H4 (cell line): ENCODE measurements at regions not wholly inside any gene's neighbourhood (a gene's known extent, or its start where the extent isn't known, plus 50 kb on each side); places are given as distances from the start of the nearest gene placed in this dataset.

Source experiments
- DNase-seq: peaks from one replicate; pipeline ENCODE4 v3.0.0-alpha.2; 2015; ENCODE audit warnings: low spot score

DNA sequence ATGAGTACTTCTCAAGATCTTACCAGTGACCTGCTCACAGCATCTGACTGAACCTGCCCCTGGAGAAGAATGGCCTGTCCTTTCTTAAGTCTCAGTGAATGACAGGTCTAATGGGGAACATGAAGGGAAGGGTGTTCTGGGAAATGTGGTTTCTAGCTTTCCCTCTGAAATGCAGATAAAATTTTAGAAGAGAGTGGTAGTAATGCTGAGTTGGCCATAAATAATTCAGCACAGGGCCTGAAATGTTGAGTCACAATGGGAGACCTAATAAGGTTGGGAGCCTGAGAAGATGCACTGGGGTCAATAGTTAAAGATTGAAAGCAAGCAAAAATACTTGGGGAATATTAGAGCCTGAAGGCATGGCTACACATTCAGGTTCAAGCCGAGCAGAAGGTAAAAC, 214.9 kb upstream of the ARHGAP24 start:
- no peak for DNase-seq

DNA sequence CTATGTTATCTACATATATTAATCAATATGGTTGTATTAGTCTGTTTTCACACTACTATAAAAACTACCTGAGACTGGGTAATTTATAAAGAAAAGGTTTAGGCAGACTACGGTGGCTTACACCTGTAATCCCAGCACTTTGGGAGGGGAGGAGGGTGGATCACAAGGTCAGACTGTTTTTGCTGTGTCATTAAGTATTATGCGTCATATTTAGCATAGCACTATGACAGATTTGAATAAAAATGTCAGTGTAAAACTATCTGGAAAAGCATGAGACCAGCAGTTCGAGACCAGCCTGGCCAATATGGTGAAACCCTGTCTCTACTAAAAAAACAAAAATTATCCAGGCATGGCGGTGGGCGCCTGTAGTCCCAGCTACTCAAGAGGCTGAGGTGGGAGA, 209.7 kb upstream of the ARHGAP24 start:
- no peak for DNase-seq

DNA sequence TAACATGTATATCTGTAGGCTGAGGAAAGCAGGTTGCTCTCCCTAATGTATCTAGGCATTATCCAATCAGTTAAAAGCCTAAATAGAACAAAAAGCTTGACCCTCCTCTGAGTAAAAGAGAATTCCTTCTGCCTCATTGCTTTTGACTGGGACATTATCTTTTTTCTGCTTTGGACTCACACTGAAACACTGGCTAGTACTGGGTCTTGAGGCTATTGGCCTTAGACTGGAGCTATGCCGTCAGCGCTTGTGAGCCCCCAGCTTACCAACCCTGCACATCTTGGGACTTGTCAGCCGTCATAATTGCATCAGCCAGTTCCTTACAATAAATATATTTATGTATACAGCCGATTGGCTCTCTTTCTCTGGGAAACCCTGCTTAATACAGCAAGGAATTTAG, 206.8 kb upstream of the ARHGAP24 start:
- no peak for DNase-seq

DNA sequence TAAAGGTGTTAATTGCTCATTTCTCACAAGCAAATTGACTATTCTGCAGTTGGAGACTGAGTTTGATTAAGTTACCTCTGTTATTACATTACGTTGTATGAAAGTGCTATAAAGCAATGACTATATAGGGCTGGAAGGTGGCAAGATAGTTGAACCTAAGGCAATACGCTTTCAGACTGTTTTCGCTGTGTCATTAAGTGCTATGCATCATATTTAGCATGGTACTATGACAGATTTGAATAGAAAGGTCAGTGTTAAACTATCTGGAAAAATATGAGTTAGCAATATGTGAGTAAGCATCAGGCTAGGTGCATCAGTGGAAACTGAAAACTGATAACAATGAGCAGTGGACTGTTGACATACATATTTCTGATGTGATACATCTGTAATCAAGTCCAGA, 206.0 kb upstream of the ARHGAP24 start:
- no peak for DNase-seq

DNA sequence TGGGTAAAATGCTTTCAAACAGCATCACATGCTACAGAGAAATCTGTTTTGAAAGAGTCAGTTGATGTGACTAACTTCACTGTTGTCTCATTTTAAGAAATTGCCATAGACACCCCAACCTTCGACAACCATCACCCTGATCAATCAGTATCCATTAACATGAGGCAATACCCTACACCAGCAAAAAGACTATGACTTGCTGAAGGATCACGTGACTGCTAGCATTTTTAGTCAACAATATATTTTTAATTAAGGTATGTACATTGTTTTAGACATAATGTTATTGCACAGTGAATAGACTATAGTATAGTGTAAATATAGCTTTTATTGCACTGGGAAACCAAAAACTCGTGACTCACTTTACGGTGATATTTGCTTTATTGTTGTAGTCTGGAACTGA, 200.0 kb upstream of the ARHGAP24 start:
- no peak for DNase-seq

DNA sequence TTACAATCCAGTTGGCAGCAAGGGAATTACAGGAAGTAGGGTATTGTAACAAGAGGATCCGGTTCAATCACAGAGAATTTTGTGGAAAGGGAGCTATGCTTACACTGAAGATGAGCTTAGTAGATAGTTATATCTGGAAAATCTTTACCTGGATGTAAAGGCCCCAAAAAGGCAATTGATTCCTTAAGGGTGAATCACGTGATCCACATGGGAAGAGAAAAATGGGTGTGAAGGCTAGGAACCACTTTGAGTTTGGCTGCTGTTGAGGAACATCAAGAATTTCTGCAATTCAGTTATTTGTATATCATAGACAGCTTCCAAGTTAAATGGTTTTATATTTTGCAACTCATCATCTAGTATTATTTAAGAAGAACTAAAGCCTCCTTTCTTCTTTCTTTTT, 194.0 kb upstream of the ARHGAP24 start:
- DNase-seq, result no peak

DNA sequence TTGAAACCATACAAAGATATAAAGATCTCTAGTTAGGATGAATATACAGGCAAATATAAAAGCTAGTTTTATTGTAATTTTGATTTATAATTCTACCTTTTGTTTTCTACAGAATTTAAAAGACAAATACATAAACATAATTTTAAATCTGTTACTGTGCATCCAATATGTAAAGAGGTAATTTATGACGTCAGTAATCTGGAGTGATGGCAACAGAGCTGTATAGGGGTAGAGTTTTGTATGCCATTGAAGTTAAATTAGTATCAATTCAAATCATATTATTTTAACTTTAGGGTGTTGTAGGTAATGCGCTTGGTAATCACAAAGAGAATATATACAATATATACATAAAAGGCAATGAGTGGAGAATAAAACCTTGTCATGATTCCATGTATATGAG, 183.7 kb upstream of the ARHGAP24 start:
- no peak for DNase-seq

DNA sequence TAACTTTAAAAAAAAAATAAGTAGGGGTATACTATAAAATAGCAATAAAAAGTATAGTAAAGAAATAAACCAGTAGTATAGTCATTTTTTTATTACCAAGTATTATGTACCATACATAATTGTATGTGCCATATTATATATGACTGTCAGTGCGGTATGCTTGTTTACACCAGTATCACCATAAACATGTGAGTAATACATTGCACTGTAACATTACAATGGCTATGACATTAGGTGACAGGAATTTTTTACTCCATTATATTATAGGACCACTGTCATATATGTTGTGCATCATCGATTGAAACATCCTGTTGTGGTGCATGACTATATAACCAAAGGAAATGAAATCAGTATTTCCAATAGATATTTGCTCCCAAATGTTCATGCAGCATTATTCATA, 176.9 kb upstream of the ARHGAP24 start:
- DNase-seq, result no peak

DNA sequence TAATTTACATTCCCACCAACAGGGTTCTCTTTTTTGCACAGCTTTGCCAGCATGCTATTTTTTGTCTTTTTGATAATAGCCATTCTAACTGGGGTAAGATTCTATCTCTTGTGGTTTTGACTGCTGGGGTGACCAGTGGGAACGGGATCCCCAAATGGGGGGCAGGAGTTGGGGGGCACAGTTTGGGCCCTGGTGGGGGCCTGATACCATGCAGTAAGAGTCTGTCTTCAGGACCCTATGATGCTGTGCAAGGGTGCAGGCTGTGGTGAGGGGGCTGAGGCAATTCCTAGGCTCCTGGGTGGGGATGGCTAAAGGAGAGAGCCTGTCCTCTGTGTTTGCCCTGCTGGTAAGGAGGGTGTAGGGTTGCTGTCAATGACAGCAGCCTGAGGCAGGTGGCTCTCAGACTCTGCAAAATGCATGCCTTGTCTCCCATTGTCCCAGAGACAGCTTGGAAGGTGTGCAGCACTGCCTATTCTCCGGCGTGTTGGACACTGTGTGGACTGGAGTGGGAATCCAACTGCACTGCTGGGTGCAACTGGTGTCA, 172.7 kb upstream of the ARHGAP24 start:
- no peak for DNase-seq

DNA sequence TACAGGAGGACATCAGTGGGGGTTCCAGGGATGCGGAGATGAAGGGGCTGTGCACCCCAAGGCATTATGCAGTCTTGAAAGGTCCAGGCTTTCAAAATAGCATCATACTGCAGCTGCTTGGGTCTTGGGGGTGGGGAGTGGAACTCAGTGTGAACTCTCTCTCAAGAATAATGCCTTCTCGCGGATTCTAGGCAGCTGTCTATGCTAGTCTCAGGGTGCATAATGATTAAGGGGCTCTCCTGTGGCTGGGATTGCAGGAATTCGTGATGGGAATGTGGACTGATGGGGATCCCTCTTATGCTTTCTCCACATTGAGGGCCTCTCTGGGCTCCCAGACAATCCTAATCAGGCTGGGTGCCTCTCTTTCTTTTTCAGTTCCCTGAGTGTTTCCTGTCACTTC, 172.2 kb upstream of the ARHGAP24 start:
- DNase-seq, result no peak

DNA sequence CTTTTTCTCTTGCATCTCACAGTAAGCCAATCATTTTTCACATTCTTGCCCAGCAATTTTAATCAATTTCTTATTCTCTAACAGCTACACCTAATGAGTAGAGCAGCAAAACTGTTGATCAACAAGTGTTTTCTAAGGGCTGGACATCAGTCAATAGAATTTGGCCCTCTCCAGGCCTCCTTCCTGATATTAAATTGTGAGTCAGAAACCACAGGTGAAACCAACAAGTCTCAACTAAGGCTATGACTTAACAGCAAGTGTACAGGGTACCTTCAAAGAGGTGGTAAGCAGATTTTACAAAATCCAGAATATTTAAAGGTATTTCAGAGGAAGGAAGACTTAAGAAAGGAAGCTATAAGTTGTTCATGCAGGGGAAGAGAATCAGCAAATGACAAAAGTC, 156.5 kb upstream of the ARHGAP24 start:
- DNase-seq, result no peak

DNA sequence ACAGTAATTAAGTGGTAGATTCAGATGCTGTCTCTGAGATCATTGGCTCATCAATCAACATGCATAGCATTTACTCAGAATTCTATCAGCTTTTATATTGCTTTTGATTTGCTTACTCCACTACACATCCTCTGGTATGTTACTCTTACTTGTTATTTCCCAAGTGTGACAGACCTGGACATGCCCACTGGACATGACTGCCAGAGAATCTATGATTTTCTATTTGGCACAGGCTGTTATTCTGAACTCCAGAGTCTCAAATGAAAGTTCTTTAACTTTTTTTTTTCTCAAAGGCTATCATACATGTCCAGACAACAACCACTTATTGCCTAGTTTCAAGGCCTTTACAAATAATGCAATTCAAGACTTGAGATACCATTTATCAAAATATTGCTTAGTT, 116.1 kb upstream of the ARHGAP24 start:
- DNase-seq, result no peak

DNA sequence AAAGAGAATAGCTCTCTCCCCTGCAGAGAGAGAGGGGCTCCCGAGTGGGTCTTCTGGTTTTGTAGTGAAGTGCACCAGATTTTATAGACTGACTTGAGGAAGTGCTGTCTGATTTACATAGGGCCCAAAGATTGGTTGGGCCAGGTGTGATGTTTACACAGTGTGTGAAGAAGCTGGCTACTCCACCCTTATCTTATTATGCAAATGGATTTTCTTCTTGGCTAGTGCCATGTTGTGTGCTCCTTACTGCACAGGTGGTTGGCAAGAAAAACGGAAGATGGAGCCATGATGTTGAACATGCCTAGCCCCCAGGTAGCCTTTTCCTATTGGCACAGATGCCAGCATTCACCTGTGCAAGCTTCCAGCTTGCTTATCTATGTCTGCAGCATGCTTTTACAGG, 112.4 kb upstream of the ARHGAP24 start:
- DNase-seq, result no peak

DNA sequence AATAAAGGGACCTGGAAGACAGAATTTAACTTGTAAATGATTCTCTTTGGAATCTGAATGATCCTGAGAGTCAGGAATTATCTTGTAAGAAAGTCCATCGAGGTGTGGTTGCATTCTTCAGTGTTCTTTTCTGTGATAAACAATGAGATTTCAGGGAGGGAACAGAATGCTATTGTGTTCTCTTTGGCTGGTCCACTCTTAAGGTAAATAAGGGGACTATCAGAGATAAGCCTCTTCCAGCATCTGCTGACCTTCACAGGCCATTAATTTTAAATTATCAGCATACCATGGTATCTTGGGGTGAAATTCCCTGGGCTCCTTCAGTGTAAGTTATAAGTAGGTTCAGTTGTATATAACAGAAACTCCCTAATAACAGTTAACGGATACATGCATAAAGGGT, 107.1 kb upstream of the ARHGAP24 start:
- no peak for DNase-seq

DNA sequence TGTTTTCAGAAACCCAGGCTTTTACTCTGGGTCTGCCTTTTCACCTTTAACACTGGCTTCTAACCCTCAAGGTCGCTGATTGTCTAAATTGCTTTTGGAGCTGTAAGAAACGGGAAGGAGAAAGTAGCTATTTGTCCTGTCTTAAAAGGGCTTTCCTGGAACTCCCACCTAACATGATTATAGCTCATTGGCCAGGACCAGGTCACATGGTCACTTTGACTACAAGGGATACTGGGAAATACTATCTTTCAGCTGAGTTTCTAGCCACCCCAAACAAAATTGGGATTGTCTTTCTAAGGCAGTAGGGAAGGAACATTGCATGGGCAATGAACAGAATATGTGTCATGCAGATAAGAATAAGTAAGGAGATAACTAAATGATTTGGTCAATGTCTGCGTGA, 106.7 kb upstream of the ARHGAP24 start:
- no peak for DNase-seq

DNA sequence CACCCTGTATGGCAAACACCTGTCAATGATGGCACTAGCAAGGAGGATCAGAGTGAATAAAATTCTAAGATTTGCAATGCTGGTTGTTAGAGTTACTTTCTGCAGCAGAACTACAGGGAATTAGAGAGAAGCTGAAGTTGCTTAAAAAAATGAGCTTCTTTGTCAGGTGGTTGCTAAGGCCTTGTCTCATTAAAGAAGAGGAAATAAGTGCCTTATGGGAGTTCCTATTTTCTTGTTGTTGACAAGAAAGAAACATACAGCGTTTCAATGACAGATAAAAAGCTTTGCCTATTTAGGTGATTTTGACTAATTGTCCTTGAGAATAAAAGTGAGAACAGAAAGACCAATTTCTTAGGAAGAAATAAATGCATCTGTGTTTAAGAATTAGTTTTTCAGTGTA, 106.0 kb upstream of the ARHGAP24 start:
- DNase-seq, result no peak

DNA sequence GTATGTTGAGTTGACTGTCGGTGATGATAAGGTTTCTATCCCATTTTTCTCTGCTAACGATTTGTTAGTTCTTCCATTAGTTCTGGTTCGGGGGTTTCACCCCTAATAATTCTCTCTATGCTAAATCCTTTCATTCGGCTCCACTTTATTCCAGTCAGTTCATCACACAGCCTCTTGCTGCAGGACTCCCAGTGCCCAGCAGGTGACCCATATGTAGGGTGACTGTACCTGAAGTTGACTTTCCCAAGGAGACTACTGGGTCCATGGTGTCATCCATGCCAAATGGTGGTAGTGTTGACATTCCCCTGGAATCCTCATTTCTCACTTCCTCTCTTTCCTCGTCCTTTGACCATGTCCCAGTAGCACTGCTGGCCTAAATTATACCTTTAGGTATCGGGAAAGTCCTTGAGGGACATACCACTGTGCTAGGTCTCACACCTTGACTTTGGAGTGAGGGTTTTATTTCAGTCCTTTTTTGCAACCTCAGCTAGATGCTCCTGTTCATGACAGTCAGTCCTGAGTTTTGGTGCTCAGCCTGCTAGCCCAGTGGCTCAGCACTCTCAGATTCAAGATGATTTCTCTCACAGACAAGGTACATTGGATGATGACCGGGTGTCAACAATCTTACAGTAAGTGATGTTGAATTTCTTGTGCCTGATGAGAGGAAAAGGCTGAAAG, 105.1 kb upstream of the ARHGAP24 start:
- no peak for DNase-seq

DNA sequence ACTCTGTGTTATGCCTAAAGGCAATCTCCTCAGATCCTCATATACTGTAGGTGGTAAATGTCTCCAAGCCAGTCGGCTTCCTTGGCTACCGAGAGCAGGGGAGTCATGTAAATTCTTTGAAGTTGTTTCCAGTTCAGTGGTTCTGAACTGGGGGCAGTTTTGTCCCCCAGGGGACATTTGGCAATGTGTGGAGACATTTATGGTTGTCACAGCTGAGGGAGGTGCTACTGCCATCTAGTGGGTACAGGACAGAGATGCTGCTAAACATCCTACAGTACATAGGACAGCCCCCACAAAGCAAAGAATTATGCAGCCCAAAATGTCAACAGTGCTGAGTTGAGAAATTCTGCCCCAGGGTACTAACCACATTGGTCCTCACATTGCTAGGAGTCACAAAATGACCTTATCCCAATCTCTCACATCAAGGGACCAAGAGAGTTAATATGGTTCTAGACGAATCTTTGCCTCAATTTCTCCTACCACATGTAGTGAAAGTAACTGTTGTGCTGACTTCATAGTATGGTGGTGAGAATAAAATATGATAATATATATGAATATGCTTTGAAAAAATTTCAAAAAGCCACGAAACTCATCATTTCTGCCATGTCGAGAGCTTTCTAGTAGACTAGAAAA, 104.4 kb upstream of the ARHGAP24 start:
- peak; percentile 53 for DNase-seq

DNA sequence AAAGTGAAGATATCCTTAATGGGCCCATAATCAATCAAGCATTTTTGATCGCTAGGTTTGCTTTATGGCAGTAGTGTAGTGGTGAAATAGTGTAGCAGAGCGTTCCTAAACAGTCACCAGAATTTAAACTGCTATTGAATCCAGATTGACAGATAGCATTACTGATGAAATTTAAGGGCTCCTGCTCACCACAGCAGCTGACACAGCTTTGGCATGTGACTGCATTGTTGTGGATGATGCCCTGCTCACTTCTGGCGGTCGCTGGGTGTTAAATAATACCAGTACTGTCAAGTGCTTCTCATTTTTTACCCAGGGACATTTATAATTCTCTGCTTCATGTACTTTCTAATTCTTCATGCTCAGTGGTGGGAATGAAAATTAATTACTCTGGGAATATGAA, 102.0 kb upstream of the ARHGAP24 start:
- no peak for DNase-seq

DNA sequence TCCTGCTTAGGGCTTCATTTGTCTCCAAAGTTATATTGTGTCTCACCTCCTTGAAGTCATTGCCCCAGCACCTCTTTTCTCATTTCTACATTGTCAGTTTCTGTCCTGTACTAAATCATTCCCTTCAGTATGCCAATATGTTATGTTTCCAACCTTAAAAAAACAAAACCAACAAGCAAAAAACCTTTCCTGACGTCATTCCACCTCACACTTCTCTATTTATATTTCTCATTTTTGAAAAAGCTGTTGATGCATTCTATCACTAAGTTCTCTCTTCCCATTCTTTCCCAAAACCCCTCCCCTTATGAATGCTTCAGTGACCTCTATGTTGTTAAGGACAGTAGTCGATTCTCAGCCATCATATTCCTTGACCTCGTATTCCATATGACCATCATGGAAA, 98.7 kb upstream of the ARHGAP24 start:
- DNase-seq, result no peak

DNA sequence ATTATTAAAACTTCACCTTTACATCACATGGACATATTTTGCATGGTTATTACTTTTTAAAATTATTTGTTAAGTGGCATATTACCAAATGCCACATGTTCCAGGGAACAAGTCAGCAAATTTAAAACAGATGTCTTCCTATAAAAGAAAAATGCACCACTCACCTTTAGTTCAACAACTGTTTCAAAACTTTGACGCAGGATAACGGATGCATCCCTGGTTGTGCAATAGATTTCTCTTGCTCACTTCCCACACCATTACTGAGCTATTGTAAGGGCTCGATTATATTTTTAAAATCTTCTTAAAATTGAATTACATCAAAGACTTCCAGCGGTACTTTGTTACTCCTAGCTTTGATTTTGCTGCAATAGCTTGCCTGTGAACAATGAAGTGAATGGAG, 93.0 kb upstream of the ARHGAP24 start:
- no peak for DNase-seq

DNA sequence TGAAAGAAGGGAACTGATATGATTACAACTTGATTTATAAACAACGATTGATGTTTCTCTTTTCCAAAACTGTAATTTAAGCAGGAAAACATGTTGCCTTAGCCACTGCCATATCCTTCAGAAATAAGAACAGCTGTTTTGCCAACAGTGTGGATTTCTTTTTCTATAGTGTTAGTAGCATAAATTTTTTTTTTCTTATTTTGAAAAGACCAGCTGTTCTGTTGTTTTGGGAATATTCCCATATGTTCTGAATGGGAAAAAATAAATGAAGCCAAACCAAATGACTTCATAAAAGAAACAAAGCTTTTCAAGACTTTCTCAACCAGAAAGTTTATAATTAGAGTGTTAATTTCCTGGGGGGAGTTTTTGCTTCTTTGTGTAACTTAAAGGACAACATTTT, 83.9 kb upstream of the ARHGAP24 start:
- no peak for DNase-seq

DNA sequence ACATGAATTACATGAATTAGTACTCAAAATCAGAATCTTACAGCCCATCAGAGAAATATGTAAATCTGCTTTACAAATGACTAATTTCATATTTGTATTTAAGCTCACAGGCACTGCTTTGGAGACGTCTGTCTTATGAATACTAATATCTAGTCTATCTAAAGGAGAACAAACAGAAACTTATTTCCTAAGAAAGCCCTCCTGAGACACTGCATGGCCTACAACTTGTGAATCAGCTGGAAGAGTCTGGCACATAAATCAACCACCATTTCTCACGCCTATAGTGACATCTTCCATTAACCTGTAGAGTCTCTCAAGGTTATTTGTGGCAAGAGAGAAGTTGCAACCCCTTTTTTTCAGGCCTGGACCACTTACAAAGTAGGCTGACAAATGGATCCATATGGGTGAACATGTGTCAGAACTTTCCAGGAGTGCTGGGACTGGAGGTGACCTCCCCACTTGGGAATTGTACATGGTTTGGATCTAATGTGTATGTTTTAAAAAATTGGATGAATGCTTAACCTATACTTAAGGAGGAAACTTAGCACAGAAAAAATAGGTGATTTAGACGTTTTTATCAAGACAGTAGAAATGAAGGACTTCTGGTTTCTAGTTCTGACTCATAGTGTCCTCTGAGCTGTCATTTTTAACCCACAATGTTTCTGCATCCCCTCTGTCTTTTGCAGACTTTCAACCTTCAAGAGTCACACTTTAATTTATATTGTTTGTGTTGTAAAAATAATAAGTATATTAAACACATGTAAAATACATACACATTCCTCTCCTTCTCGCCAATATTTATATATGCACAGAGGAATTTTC, 83.2 kb upstream of the ARHGAP24 start:
- no peak for DNase-seq
